Common myeloid progenitor, CD34-positive (primary cell): ENCODE measurements at regions not wholly inside any gene's neighbourhood (a gene's known extent, or its start where the extent isn't known, plus 50 kb on each side); places are given as distances from the start of the nearest gene placed in this dataset.

Experiments used
- CTCF ChIA-PET: fragments of 350-600 bp; sonication (Branson Sonifier 250); formaldehyde crosslinking; loops from one replicate; lab custom pipeline; 2021; ENCODE audit warnings: antibody characterized with exemption; lab: Charles Lee
- POLR2A ChIA-PET: fragments of 350-600 bp; sonication (Branson Sonifier 250); formaldehyde crosslinking; loops from one replicate; lab custom pipeline; 2021; ENCODE audit warnings: antibody characterized with exemption; lab: Charles Lee
- DNase-seq, 3 donors: peaks; one replicate each; pipeline versions ENCODE4 v3.0.0 to v3.0.0-alpha.2; 2013
- H3K27ac ChIP-seq, 2 experiments: 1 replicate in 1 of 2; 2 replicates in 1 of 2; pipeline ENCODE4 v1.7.0; 2013; ENCODE audit warnings: inconsistent platforms in 2 of 2, low read length in 2 of 2, mild to moderate bottlenecking in 2 of 2, low read depth in 1 of 2, moderate library complexity in 1 of 2; ENCODE audit not compliant: severe bottlenecking in 2 of 2, insufficient read depth in 1 of 2, poor library complexity in 1 of 2
- H3K27me3 ChIP-seq, 5 experiments: replicated peaks in 2 of 5; 1 replicate in 3 of 5; 2 replicates in 2 of 5; pipeline versions ENCODE4 v1.6.1 to v1.7.0; 2013; ENCODE audit warnings: low read length in 4 of 5, mild to moderate bottlenecking in 2 of 5, moderate library complexity in 2 of 5, inconsistent platforms in 1 of 5; ENCODE audit not compliant: insufficient read depth in 5 of 5, control insufficient read depth in 4 of 5
- H3K36me3 ChIP-seq, 4 experiments: 1 replicate in 2 of 4; 2 replicates in 2 of 4; pipeline versions ENCODE4 v1.6.1 to v1.7.0; 2013; ENCODE audit warnings: low read length in 3 of 4, control low read depth in 1 of 4, mild to moderate bottlenecking in 1 of 4; ENCODE audit not compliant: control insufficient read depth in 4 of 4, insufficient read depth in 4 of 4
- H3K4me1 ChIP-seq, 4 experiments: 1 replicate in 3 of 4; 2 replicates in 1 of 4; pipeline versions ENCODE4 v1.6.1 to v1.7.1; 2013; ENCODE audit warnings: low read length in 3 of 4, mild to moderate bottlenecking in 3 of 4, control low read depth in 1 of 4, inconsistent platforms in 1 of 4, moderate library complexity in 1 of 4; ENCODE audit not compliant: control insufficient read depth in 4 of 4, insufficient read depth in 4 of 4; ENCODE audit errors: control extremely low read depth in 1 of 4
- H3K4me3 ChIP-seq, 7 experiments: 1 replicate in 4 of 7; 2 replicates in 3 of 7; pipeline versions ENCODE4 v1.5.1 to v1.7.0; 2013; ENCODE audit warnings: mild to moderate bottlenecking in 7 of 7, low read length in 6 of 7, moderate library complexity in 6 of 7, inconsistent platforms in 2 of 7, low read depth in 2 of 7, control low read depth in 1 of 7; ENCODE audit not compliant: insufficient read depth in 4 of 7, control insufficient read depth in 1 of 7; ENCODE audit errors: extremely low read depth in 1 of 7
- H3K9me3 ChIP-seq, 5 experiments: 1 replicate in 4 of 5; 2 replicates in 1 of 5; pipeline versions ENCODE4 v1.6.1 to v1.7.1; 2013; ENCODE audit warnings: low read length in 4 of 5, mild to moderate bottlenecking in 2 of 5, inconsistent platforms in 1 of 5, low read depth in 1 of 5, moderate library complexity in 1 of 5; ENCODE audit not compliant: control insufficient read depth in 4 of 5, insufficient read depth in 2 of 5; ENCODE audit errors: control extremely low read depth in 1 of 5
- WGBS: methylation state at CpG from one replicate; pipeline ENCODE4 v1.1.5; 2013; ENCODE audit not compliant: insufficient coverage; 5-methylcytosine and 5-hydroxymethylcytosine counted together

- Histone ChIP-seq H3K9me3 (no peaks in the 10 kb centered on the region), H3K36me3 (no peaks in the 10 kb centered on the region), H3K27me3 (peaks cover 0 to 12% (median 0%) of the 10 kb centered on the region in 5 experiments), H3K4me3 (no peak overlapping the region), H3K27ac (no peak overlapping the region), H3K4me1 (peaks cover 0 to 5% (median 2%) of the 10 kb centered on the region in 4 experiments)
- WGBS = 36% methylated on average over 4 of the region's 8 CpGs
- ChIA-PET CTCF (interaction anchor here (1.0 to 1.6 kb wide), 4 partner anchors 12 to 1094 kb away, joined by 3 to 4 read pairs (median 4); no protein-coding TSS in a partner anchor), POLR2A (interaction anchor here (0.7 kb wide), 1 partner anchor 288 kb away, joined by 5 read pairs; no protein-coding TSS in a partner anchor)
- DNase-seq = peak in 1 of 3 donors; percentile 19
Measured at GRCh38 chr16:79328402-79329165, 272.0 kb downstream of the MAF start.

- no peak overlapping the region for H3K4me3 ChIP-seq
- H3K27ac ChIP-seq = no peak overlapping the region
- no peaks in the 10 kb centered on the region for H3K9me3 ChIP-seq
- DNase-seq = no peak
- ChIA-PET CTCF (interaction anchor here (1.0 to 1.6 kb wide), 4 partner anchors 12 to 1094 kb away, joined by 3 to 4 read pairs (median 4); no protein-coding TSS in a partner anchor), POLR2A (no interaction called here)
- H3K36me3 ChIP-seq = no peaks in the 10 kb centered on the region
- 100% methylated on average over 2 of the region's 4 CpGs for WGBS
- H3K27me3 ChIP-seq = peaks cover 0 to 12% (median 0%) of the 10 kb centered on the region in 5 experiments
- peaks cover 0 to 5% (median 2%) of the 10 kb centered on the region in 4 experiments for H3K4me1 ChIP-seq
Measured at GRCh38 chr16:79327836-79328235, 272.7 kb downstream of the MAF start.

GRCh38 chr16:79326549-79326948 is 274.0 kb downstream of the MAF start:
- CTCF ChIA-PET = no interaction called here
- H3K9me3 ChIP-seq = no peaks in the 10 kb centered on the region

GRCh38 chr16:79325226-79325945 is 275.2 kb downstream of the MAF start:
- H3K27ac ChIP-seq = no peak overlapping the region

More at GRCh38 chr16:79326549-79326948, 274.0 kb downstream of the MAF start:
- H3K4me1 ChIP-seq = peaks cover 0 to 5% (median 2%) of the 10 kb centered on the region in 4 experiments
- H3K27me3 ChIP-seq = peaks cover 0 to 11% (median 0%) of the 10 kb centered on the region in 5 experiments
- no peak for DNase-seq
- H3K36me3 ChIP-seq = no peaks in the 10 kb centered on the region
- WGBS = 92% methylated on average over 3 of the region's 3 CpGs
- H3K27ac ChIP-seq = no peak overlapping the region
- no peak overlapping the region for H3K4me3 ChIP-seq
- POLR2A ChIA-PET = no interaction called here

GRCh38 chr16:79320956-79321355 is 279.6 kb downstream of the MAF start:
- no peak for DNase-seq
- ChIA-PET POLR2A (no interaction called here), CTCF (no interaction called here)
- peaks cover 0 to 6% (median 0%) of the 10 kb centered on the region in 5 experiments for H3K27me3 ChIP-seq
- no peaks in the 10 kb centered on the region for H3K36me3 ChIP-seq
- no peaks in the 10 kb centered on the region for H3K4me1 ChIP-seq
- no peaks in the 10 kb centered on the region for H3K9me3 ChIP-seq
- no peak overlapping the region for H3K4me3 ChIP-seq
- WGBS = 100% methylated on average over 2 of the region's 6 CpGs
- no peak overlapping the region for H3K27ac ChIP-seq

More at GRCh38 chr16:79325226-79325945, 275.2 kb downstream of the MAF start:
- Histone ChIP-seq H3K36me3 (no peaks in the 10 kb centered on the region), H3K9me3 (no peaks in the 10 kb centered on the region), H3K27me3 (peaks cover 0 to 10% (median 0%) of the 10 kb centered on the region in 5 experiments), H3K4me3 (no peak overlapping the region), H3K4me1 (peaks cover 0 to 5% (median 2%) of the 10 kb centered on the region in 4 experiments)
- ChIA-PET POLR2A (no interaction called here), CTCF (no interaction called here)
- WGBS = 94% methylated on average over 7 of the region's 8 CpGs
- no peak for DNase-seq

- Histone ChIP-seq H3K9me3 (no peaks in the 10 kb centered on the region), H3K4me3 (no peak overlapping the region), H3K27me3 (peaks cover 0 to 2% (median 0%) of the 10 kb centered on the region in 5 experiments), H3K4me1 (no peaks in the 10 kb centered on the region), H3K36me3 (no peaks in the 10 kb centered on the region), H3K27ac (no peak overlapping the region)
- no peak for DNase-seq
- CTCF ChIA-PET = no interaction called here
- 85% methylated on average over 3 of the region's 4 CpGs for WGBS
- POLR2A ChIA-PET = no interaction called here
Measured at GRCh38 chr16:79318143-79318899, 282.2 kb downstream of the MAF start.
